ENCODE measurements at regions not wholly inside any gene's neighbourhood (a gene's known extent, or its start where the extent isn't known, plus 50 kb on each side); places are given as distances from the start of the nearest gene placed in this dataset.

- H2AFZ ChIP-seq (ENCODE audit: low read length), result no peak overlapping the region
- no peaks in the 10 kb centered on the region for H3K9me2 ChIP-seq (replicated peaks; ENCODE audit: low read depth, low read length)
- no peaks in the 10 kb centered on the region for H3F3A ChIP-seq (ENCODE audit: low read depth)
- H3K4me2 ChIP-seq (ENCODE audit: low read depth, low read length, poor library complexity, severe bottlenecking), result no peak overlapping the region
- TF ChIP-seq CTCF (conservative IDR thresholded peaks at IDR 0.05; ENCODE audit: low read length) (no peak), EZH2phosphoT487 (IDR thresholded peaks at IDR 0.05; ENCODE audit: borderline replicate concordance) (no peak)
- no peak overlapping the region for H3K4me3 ChIP-seq (ENCODE audit: low read length, poor library complexity, severe bottlenecking)
- H3K9me3 ChIP-seq (ENCODE audit: insufficient read depth, low read depth, low read length), result no peaks in the 10 kb centered on the region
- no peaks in the 10 kb centered on the region for H3K4me1 ChIP-seq (ENCODE audit: insufficient read depth, low read length, poor library complexity, severe bottlenecking)
- no peaks in the 10 kb centered on the region for H3K27me3 ChIP-seq (ENCODE audit: insufficient read depth, low read length, poor library complexity, severe bottlenecking)
- H3K9ac ChIP-seq (ENCODE audit: low read depth, low read length, poor library complexity, severe bottlenecking), result no peak overlapping the region
- H3K36me3 ChIP-seq (ENCODE audit: insufficient read depth, low read length), result no peaks in the 10 kb centered on the region
- no peaks in the 10 kb centered on the region for H3K79me2 ChIP-seq (ENCODE audit: insufficient read depth, low read length)
- H4K20me1 ChIP-seq (ENCODE audit: insufficient read depth, low read length, poor library complexity, severe bottlenecking), result no peaks in the 10 kb centered on the region
Observed at GRCh38 chr4:19636451-19636850, 615.3 kb upstream of the SLIT2 start.

- Histone ChIP-seq H3K27me3 (ENCODE audit: insufficient read depth, low read length, poor library complexity, severe bottlenecking) (no peaks in the 10 kb centered on the region), H2AFZ (ENCODE audit: low read length) (no peak overlapping the region), H4K20me1 (ENCODE audit: insufficient read depth, low read length, poor library complexity, severe bottlenecking) (no peaks in the 10 kb centered on the region), H3K79me2 (ENCODE audit: insufficient read depth, low read length) (no peaks in the 10 kb centered on the region), H3K4me1 (ENCODE audit: insufficient read depth, low read length, poor library complexity, severe bottlenecking) (no peaks in the 10 kb centered on the region), H3K9me2 (replicated peaks; ENCODE audit: low read depth, low read length) (no peaks in the 10 kb centered on the region), H3K4me3 (ENCODE audit: low read length, poor library complexity, severe bottlenecking) (no peak overlapping the region), H3K4me2 (ENCODE audit: low read depth, low read length, poor library complexity, severe bottlenecking) (no peak overlapping the region), H3K36me3 (ENCODE audit: insufficient read depth, low read length) (no peaks in the 10 kb centered on the region), H3K9ac (ENCODE audit: low read depth, low read length, poor library complexity, severe bottlenecking) (no peak overlapping the region), H3K9me3 (ENCODE audit: insufficient read depth, low read depth, low read length) (no peaks in the 10 kb centered on the region), H3F3A (ENCODE audit: low read depth) (no peaks in the 10 kb centered on the region)
- TF ChIP-seq EZH2phosphoT487 (IDR thresholded peaks at IDR 0.05; ENCODE audit: borderline replicate concordance), result no peak
- no peak for TF ChIP-seq CTCF (conservative IDR thresholded peaks at IDR 0.05; ENCODE audit: low read length)
Observed at GRCh38 chr4:19631814-19632213, 619.9 kb upstream of the SLIT2 start.

- Histone ChIP-seq H3K4me3 (ENCODE audit: low read length, poor library complexity, severe bottlenecking) (no peak overlapping the region), H2AFZ (ENCODE audit: low read length) (no peak overlapping the region), H3K79me2 (ENCODE audit: insufficient read depth, low read length) (no peaks in the 10 kb centered on the region), H3K9me2 (replicated peaks; ENCODE audit: low read depth, low read length) (no peaks in the 10 kb centered on the region), H3K4me1 (ENCODE audit: insufficient read depth, low read length, poor library complexity, severe bottlenecking) (no peaks in the 10 kb centered on the region), H3K27me3 (ENCODE audit: insufficient read depth, low read length, poor library complexity, severe bottlenecking) (no peaks in the 10 kb centered on the region), H3K9ac (ENCODE audit: low read depth, low read length, poor library complexity, severe bottlenecking) (no peak overlapping the region), H3K36me3 (ENCODE audit: insufficient read depth, low read length) (no peaks in the 10 kb centered on the region), H3F3A (ENCODE audit: low read depth) (no peaks in the 10 kb centered on the region), H4K20me1 (ENCODE audit: insufficient read depth, low read length, poor library complexity, severe bottlenecking) (no peaks in the 10 kb centered on the region), H3K4me2 (ENCODE audit: low read depth, low read length, poor library complexity, severe bottlenecking) (no peak overlapping the region), H3K9me3 (ENCODE audit: insufficient read depth, low read depth, low read length) (no peaks in the 10 kb centered on the region)
- TF ChIP-seq EZH2phosphoT487 (IDR thresholded peaks at IDR 0.05; ENCODE audit: borderline replicate concordance) (no peak), CTCF (conservative IDR thresholded peaks at IDR 0.05; ENCODE audit: low read length) (no peak)
Observed at GRCh38 chr4:19623866-19624265, 627.8 kb upstream of the SLIT2 start.

Data from Loucy (cell line).